Renal cortical epithelial cell (primary cell): ENCODE measurements at regions not wholly inside any gene's neighbourhood (a gene's known extent, or its start where the extent isn't known, plus 50 kb on each side); places are given as distances from the start of the nearest gene placed in this dataset.
A peak's percentile ranks its signal among the peaks of the same experiment; 100 is the strongest.
"Not testable (repeated sequence)": the region's sequence is repeated elsewhere in the genome, so short reads cannot be mapped to it uniquely, and the experiment has no call there.

Source experiments
- DNase-seq: peaks from one replicate; pipeline ENCODE4 v3.0.0-alpha.2; 2011; ENCODE audit warnings: low read depth

DNA sequence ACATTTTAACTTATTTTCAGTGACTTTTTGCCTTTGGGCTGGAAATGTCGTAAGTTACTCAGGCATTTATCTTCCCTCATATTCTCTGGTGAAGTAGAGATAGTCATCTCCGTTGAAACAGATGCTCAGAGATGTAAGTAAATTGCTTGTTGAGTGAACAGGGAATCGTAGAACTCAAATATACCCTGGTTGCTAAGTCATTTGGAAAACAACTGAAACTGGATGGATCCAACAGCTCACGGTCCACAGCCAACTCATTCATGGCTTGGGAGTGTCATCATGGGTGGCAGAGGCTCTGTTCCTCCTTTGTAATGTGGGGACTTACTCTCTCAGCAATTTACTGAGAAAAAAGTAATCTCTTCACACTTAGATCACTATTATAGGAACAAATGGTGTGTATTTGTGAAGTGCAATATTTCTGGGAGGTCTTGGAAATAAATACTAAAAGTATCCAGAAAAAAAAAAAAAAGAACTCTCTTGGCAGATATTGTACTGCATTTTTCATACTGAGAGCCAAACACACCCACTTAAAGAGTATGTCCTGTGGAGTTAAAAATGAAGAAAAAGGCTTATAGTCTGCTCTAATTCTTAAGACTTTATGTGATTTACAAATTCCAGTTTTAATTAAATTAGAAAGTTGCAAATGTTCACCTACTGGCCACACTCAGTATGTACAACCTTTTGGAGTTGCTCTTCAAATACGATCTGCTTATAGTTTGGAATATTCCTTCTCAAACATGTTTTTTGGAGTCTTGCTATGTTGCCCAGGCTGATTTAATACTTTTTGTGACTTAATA lies 107.4 kb downstream of the LEPR start:
- DNase-seq: no peak

DNA sequence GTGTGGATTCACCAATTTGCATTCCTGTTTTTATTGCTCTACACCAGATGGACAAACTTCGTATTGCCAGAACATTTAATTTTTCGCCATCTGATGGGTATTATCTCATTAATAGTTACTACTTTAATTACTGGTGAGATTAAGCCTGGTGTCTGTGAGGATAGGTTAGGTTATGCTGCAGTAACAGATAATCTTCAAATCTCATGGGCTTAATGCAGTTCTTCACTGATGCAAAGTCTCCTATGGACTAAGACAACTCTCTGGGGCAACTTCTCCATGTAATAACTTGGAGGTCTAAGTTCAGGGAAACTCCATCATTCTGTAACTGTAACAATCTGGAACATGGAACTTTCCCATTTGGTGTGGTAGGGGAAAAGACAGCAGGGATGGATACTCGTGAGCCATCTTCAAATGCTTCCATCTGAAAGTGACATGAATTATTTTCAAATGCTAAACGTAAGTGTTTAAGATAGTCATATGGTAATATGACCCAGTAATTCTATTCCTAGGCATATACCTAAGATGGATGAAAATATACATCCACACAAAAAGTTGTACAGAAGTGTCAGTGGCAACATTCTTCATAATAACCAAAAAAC lies 111.6 kb downstream of the LEPR start:
- DNase-seq: no peak

DNA sequence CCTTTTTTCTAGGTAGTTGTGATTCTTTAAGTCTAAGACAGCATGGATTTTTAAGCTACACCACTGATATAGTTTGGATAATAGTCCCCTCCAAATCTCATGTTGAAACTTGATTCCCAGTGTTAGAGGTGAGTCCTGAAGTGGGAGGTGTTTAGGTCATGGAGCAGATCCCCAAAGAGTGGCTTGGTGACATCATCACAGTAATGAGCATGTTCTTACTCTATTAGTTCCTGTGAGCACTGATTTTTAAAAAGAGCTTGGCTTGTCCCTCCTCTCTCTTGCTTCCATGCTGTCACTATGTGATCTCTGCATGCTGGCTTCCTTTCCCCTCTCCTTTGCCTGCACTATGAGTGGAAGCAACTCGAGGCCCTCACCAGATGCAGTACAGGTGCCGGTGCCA lies 115.5 kb downstream of the LEPR start:
- no peak for DNase-seq

DNA sequence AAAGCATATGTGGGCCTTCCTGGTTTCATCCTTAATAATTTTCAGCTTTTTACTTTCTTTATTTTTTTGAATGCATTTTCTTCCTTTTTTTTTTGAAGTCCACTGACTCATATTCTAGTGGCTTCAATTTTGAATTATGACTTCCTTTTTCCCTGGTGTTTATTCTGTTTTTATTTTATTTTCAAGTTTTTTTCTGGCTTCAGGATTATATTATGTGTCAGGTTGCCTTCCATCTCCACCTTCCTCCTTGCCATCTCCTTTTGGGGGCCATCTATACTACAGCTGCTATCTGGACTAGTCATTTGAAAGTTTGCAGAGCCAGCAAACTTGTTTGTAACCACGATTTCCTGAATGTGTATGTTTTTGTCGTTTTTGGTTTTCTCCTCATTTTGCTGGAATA lies 117.6 kb downstream of the LEPR start:
- no peak for DNase-seq

DNA sequence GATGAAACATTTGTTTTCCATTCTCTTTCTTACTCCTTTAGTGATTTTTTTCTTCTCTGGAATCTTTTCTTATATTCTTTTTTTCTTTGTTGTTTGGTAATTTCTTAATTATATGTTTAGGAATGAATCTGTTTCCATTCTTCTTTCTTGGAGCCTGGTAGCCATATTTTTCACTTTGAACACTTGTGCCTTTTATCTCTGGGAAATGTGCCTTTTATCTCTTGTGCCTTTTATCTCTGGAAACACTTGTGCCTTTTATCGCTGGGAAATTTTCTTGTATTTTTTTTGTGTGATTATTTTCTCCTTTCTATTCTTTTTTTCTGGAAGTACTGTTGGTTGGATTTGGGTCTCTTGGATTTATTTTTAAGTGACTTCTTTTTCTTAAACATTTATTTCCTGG lies 118.2 kb downstream of the LEPR start:
- DNase-seq: no peak

DNA sequence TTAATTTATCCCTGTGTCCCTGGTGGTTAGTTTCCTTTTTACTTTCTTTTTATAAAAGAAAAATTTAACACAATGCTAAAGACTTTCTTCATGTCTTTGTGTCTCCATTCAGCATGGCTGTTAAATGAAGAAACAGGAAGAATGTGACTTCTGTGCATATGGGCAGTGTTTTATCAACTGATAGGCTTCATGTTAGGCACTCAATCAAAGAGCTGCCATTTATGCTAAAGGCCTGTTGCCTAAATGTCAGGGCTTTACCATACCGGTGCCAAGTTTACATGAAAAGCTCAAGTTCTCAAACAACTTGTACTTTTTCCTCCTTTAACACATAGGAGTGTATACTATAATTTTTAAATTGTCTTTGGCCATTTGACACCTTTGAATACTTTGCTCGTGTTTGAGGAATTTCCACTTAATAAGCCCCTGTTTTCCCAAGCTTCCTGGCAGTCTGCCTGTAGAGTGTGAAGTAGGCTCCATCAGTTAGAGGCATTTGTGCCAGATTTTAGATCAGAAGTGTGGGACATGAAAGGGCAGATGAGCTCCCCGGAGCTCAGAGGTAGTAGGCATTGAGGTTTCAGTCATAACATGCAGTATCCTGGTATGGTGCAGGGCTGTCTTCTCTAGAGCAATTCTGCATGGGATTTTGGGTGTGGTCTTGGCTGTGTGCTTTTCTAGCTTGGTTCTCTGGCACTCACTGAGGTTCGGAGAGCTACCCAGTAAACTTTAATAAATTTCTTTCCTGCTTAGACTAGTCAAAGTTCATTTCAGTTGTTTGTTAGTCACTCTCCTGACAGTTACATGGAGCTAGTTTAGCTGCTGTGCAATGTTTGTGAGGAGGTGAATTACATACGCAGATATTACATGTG lies 119.0 kb downstream of the LEPR start:
- no peak for DNase-seq

DNA sequence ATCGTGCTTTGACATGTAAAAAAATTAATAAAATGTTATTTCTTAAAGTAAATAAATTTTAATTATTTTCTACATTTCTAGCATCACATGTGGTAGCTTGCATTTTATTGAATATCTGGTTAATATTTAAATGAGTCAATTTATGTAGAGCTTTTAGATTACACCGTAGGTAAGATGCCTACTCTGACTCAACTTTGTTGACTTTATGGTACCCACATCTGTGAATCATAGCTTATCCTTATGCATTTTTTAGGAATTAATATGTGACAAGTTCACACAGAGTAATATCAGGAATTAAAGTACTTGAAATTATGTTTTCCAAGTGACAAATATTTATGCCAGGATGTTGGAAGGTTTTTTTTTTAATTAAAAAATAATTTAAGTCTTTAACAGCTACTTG lies 120.7 kb downstream of the LEPR start:
- peak; percentile 38 for DNase-seq

DNA sequence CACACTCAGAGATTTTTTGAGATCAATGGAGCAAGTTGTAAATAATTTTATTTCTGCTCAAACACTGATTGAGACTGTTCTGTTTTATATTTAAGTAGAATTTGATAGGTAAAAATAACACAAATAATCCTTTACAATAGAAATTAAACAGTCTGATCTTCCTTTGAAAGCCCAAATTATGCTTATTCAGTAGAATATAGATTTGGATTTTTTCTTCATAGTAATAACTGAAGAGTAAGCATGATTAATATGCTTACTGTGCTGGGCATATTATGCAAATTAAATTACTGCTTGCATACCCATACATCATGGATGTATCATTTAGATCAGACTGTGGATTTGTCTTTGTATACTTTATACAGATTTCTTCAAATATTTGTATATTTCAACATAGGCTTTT lies 121.4 kb downstream of the LEPR start:
- no peak for DNase-seq

DNA sequence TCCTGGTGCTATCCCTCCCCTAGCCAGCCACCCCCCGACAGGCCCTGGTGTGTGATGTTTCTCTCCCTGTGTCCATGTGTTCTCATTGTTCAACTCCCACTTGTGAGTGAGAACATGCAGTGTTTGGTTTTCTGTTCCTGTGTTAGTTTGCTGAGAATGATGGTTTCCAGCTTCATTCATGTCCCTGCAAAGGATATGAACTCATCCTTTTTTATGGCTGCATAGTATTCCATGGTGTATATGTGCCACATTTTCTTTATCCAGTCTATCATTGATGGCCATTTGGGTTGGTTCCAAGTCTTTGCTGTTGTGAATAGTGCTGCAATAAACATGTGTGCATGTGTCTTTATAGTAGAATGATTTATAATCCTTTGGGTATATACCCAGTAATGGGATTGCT lies 122.1 kb downstream of the LEPR start:
- DNase-seq: not testable (repeated sequence)

DNA sequence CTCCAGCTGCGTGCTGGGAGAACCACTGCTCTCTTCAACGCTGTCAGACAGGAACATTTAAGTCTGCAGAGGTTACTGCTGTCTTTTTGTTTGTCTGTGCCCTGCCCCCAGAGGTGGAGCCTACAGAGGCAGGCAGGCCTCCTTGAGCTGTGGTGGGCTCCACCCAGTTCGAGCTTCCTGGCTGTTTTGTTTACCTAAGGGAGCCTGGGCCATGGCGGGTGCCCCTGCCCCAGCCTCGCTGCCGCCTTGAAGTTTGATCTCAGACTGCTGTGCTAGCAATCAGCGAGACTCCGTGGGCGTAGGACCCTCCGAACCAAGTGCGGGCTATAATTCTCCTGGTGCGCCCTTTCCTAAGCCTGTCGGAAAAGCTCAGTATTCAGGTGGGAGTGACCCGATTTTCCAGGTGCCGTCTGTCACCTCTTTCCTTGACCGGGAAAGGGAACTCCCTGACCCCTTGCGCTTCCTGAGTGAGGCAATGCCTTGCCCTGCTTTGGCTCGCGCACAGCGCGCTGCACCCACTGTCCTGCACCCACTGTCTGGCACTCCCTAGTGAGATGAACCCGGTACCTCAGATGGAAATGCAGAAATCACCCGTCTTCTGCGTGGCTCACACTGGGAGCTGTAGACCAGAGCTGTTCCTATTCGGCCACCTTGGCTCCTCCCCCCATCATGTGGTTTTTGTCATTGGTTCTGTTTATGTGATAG lies 130.0 kb downstream of the LEPR start:
- not testable (repeated sequence) for DNase-seq

DNA sequence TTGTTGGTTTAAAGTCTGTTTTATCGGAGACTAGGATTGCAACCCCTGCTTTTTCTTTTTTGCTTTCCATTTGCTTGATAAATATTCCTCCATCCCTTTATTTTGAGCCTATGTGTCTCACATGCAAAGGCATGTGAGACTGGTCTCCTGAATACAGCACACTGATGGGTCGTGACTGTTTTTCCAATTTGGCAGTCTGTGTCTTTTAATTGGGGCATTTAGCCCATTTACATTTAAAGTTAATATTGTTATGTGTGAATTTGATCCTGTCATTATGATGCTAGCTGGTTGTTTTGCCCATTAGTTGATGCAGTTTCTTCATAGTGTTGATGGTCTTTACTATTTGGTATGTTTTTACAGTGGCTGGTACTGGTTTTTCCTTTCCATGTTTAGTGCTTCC lies 132.0 kb downstream of the LEPR start:
- DNase-seq: not testable (repeated sequence)

DNA sequence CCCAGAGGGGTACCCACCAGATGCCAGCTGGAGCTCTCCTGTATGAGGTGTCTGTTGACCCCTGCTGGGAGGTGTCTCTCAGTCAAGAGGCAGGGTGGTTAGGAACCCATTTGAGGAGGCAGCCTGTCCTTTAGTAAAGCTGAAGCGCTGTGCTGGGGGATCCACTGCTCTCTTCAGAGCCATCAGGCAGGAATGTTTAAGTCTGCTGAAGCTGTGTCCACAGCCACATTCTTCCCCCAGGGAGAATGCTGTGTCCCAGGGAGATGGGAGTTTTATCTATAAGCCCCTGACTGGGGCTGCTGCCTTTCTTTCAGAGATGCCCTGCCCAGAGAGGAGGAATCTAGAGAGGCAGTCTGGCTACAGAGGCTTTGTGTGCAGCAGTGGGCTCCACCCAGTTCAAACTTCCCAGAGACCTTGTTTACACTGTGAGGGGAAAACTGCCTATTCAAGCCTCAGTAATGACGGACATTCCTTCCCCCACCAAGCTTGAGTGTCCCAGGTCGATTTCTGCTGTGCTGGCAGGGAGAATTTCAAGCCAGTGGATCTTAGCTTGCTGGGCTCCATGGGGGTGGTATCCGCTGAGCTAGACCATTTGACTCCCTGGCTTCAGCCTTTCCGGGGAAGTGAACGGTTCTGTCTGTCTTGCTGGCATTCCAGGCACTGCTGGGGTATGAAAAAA lies 133.8 kb downstream of the LEPR start:
- peak; percentile 9 for DNase-seq

DNA sequence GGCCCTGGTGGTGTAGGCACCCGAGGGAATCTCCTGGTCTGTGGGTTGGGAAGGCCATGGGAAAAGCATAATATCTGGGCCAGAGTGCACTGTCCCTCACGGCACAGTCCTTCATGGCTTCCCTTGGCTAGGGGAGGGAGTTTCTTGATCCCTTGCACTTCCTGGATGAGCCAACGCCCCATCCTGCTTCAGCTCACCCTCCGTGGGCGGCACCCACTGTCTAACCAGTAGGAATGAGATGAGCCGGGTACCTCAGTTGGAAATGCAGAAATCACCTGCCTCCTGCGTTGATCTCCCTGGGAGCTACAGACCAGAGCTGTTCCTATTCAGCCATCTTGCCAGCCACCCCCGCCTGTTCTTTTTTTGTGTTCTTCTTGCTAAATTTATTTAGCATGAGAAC lies 134.4 kb downstream of the LEPR start:
- DNase-seq: no peak

DNA sequence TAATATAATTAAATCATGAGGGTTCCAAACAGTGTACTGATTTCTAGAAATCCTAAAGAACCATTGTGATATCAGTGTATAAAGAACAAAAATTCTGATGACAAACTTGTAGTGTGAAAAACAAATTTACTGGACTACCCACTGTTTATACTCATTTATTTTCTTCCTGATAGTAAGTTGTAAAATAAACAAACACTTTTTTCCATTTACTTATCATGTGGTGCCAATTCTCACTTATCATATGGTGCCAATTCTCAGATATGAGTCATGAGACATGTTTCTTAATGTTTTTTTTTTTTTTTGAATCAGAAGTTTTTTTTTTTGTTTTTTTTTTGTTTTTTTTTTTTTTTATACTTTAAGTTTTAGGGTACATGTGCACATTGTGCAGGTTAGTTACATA lies 137.7 kb downstream of the LEPR start:
- no peak for DNase-seq

DNA sequence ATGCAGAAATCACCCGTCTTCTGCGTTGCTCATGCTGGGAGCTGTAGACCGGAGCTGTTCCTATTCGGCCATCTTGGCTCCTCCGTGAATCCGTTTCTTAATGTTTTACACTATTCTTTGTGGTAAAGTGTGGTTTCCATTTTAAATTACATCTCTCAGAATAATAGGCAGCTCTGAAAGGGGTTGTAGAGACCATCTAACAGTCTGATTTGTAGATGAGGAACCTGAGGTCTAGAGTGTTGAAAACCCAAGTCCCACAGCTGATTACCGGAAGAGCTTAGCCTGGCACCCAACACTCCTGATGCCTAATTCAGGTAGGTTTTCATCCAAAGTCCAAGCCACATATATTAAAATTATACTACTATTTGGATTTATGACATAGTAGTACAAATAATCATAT lies 144.0 kb downstream of the LEPR start:
- DNase-seq: no peak

DNA sequence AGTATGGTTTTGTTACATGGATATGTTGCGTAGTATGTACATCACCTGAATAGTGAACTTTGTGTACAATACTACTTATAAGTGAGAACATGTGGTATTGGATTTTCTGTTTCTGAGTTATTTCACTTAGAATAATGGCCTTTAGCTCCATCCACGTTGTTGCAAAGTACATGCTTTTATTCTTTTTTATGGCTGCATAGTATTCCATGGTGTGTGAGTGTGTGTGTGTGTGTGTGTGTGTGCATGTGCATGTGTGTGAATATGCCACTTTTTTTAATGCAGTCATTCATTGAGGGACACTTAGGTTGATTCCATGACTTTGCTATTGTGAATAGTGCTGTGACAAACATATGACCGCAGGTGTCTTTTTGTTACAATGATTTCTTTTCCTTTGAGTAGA lies 147.8 kb downstream of the LEPR start:
- DNase-seq: no peak

DNA sequence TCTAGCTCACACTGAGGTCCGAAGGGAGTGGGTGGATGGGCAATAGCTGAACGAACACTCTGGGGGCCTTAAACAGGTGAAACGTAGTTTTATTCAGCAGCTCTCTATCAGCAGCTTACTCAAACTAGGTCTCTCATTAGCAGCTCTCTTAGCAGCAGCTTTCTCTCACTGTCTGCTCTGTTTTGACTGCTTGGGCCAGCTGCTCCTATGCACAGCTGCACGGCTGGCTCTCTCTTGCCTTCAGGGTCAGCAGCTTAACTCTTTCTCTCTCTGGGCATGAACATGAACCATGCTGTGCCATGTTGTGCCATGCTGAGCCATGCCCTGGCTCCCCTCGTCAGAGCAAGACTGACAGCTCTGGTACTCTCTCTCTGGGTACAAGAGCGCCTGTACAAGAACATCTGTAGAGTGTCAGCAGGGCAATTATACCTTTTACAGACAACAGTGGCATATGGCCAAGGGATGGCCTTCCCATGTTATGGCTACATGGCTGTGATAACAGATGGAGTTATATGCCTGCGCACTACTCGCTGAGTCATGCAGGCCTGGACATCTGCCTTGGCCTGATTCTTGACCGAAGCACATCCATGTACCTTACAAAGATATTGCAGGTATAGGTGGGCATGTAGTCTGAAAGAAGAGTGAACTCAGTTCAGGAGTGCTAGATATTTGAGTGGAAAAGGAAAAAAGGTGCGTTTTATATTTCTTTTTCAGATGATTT lies 152.4 kb downstream of the LEPR start:
- no peak for DNase-seq

DNA sequence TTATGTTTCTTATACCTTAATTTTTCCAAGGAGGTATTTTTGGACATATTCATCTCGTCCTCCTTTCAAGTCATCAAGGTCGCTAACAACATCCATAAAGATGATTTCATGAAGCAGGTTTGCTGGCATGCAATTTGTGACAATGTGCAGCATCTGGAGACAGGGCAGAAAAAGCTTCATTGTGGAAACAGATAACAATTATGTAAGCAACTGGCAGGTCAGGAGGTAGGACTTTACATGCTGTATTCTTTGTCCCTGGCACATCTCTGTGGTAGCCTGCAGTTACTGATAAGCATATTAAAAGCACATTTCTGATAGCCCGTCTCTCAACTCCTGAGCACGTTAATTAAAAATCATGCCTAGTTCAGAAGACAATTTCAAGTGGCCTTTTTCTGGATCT lies 156.8 kb downstream of the LEPR start:
- DNase-seq: no peak

DNA sequence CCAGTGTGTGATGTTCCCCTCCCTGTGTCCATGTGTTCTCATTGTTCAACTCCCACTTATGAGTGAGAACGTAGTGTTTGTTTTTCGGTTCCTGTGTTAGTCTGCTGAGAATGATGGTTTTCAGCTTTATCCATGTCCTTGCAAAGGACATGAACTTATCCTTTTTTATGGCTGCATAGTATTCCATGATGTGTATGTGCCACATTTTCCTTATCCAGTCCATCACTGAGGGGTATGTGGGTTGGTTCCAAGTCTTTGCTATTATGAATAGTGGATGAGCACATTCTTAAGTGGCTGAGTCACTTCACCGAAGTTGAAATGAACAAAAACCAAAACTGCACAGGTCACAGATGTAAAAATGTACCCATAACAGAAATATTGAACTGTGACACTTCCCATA lies 157.5 kb downstream of the LEPR start:
- not testable (repeated sequence) for DNase-seq

DNA sequence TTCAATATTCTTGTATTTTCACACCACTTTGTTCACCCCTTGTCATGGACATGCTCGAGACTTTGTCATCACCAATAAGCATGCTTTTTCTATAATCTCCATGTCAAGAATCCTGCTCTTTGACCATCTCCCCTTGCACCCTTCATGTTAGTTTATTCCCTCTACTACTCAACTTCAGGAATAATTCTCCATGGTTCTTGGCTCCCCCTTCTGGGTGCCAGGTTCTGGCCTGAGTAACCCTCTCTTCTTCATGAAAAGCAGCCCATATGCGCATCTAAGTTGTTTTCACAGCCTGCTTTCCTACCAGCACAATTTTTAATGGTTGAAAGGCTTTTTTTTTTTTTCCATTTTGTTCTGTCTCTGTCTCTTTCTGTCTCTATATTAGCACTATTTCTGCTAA lies 160.7 kb downstream of the LEPR start:
- no peak for DNase-seq

DNA sequence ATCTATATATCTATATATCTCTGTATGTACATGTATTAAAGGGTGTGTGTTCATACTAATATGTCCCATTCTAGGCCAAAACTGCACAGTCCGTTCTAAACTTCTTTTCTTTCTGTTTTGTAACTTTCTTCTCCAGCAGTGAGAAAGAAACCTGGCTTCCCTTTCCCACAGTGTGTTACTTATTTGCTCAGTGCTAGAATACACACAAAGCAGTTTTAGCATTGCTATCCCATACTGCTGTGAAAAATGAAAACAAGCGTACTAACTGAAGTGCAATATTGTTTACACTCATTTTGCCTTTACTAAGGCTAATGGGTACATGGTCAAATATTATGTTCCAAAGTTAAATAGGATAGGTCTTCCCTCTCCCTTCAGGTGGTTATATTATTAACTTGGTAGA lies 163.9 kb downstream of the LEPR start:
- no peak for DNase-seq
